ENCODE measurements at regions not wholly inside any gene's neighbourhood (a gene's known extent, or its start where the extent isn't known, plus 50 kb on each side); places are given as distances from the start of the nearest gene placed in this dataset.

- no peaks in the 10 kb centered on the region for H3K27me3 ChIP-seq
- H3K9ac ChIP-seq = no peak overlapping the region
- TF ChIP-seq Cebpa-rat (IDR thresholded peaks at IDR 0.05) = no peak
- no peak overlapping the region for H3K4me3 ChIP-seq
- H3K4me1 ChIP-seq = no peaks in the 10 kb centered on the region
- H3K4me2 ChIP-seq = no peak overlapping the region
- H4K20me1 ChIP-seq = no peaks in the 10 kb centered on the region
- no peaks in the 10 kb centered on the region for H3K9me3 ChIP-seq
- H3K36me3 ChIP-seq = no peaks in the 10 kb centered on the region
- H3K27ac ChIP-seq = no peak overlapping the region
These were observed 93.0 kb downstream of the ZNF518B start for GRCh38 chr4:10364194-10364593.

- Histone ChIP-seq H3K4me2 (no peak overlapping the region), H3K27me3 (no peaks in the 10 kb centered on the region), H4K20me1 (no peaks in the 10 kb centered on the region), H3K27ac (no peak overlapping the region), H3K4me1 (no peaks in the 10 kb centered on the region), H3K4me3 (no peak overlapping the region), H3K36me3 (no peaks in the 10 kb centered on the region), H3K9ac (no peak overlapping the region), H3K9me3 (no peaks in the 10 kb centered on the region)
- TF ChIP-seq Cebpa-rat (IDR thresholded peaks at IDR 0.05) = no peak
These were observed 102.5 kb downstream of the ZNF518B start for GRCh38 chr4:10354746-10355145.

- no peaks in the 10 kb centered on the region for H4K20me1 ChIP-seq
These were observed 103.0 kb downstream of the ZNF518B start for GRCh38 chr4:10354225-10354624.

DNA sequence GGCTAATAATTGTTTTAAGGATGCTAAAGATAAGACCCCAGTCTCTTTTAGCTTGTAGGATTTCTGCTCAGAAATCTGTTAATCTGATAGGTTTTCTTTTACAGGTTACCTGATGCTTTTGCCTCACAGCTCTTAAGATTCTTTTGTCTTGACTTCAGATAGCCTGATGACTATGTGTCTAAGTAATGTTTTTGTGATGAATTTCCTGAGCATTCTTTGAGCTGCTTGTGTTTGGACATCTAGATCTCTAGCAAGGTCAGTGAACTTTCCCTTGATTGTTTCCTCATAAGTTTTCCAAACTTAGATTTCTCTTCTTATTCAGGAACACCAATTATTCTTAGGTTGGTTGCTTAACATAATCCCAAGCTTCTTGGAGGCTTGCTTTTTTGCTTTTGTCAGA lies 104.1 kb downstream of the ZNF518B start:
- no peaks in the 10 kb centered on the region for H3K36me3 ChIP-seq
- no peaks in the 10 kb centered on the region for H4K20me1 ChIP-seq
- no peak overlapping the region for H3K9ac ChIP-seq
- no peaks in the 10 kb centered on the region for H3K9me3 ChIP-seq
- H3K27ac ChIP-seq = no peak overlapping the region
- no peaks in the 10 kb centered on the region for H3K4me1 ChIP-seq
- H3K27me3 ChIP-seq = no peaks in the 10 kb centered on the region
- H3K4me3 ChIP-seq = no peak overlapping the region
- TF ChIP-seq Cebpa-rat (IDR thresholded peaks at IDR 0.05) = no peak
- no peak overlapping the region for H3K4me2 ChIP-seq

More at GRCh38 chr4:10354225-10354624, 103.0 kb downstream of the ZNF518B start:
- Histone ChIP-seq H3K36me3 (no peaks in the 10 kb centered on the region), H3K4me2 (no peak overlapping the region), H3K4me3 (no peak overlapping the region), H3K9ac (no peak overlapping the region), H3K9me3 (no peaks in the 10 kb centered on the region), H3K4me1 (no peaks in the 10 kb centered on the region), H3K27ac (no peak overlapping the region), H3K27me3 (no peaks in the 10 kb centered on the region)
- TF ChIP-seq Cebpa-rat (IDR thresholded peaks at IDR 0.05) = no peak

GRCh38 chr4:10348241-10348640 lies 109.0 kb downstream of the ZNF518B start:
- TF ChIP-seq Cebpa-rat (IDR thresholded peaks at IDR 0.05) = no peak
- Histone ChIP-seq H3K4me1 (no peaks in the 10 kb centered on the region), H3K4me3 (no peak overlapping the region), H3K36me3 (no peaks in the 10 kb centered on the region), H4K20me1 (no peaks in the 10 kb centered on the region), H3K4me2 (no peak overlapping the region), H3K27ac (no peak overlapping the region), H3K9me3 (no peaks in the 10 kb centered on the region), H3K27me3 (no peaks in the 10 kb centered on the region), H3K9ac (no peak overlapping the region)

- Histone ChIP-seq H3K9ac (no peak overlapping the region), H3K36me3 (no peaks in the 10 kb centered on the region), H3K27me3 (no peaks in the 10 kb centered on the region), H3K4me1 (no peaks in the 10 kb centered on the region), H3K4me2 (no peak overlapping the region), H4K20me1 (no peaks in the 10 kb centered on the region), H3K4me3 (no peak overlapping the region), H3K9me3 (no peaks in the 10 kb centered on the region), H3K27ac (no peak overlapping the region)
- no peak for TF ChIP-seq Cebpa-rat (IDR thresholded peaks at IDR 0.05)
These were observed 109.4 kb downstream of the ZNF518B start for GRCh38 chr4:10347815-10348214.

- no peak for TF ChIP-seq Cebpa-rat (IDR thresholded peaks at IDR 0.05)
- H3K27ac ChIP-seq = no peak overlapping the region
- no peaks in the 10 kb centered on the region for H3K9me3 ChIP-seq
- H4K20me1 ChIP-seq = no peaks in the 10 kb centered on the region
- H3K9ac ChIP-seq = no peak overlapping the region
- no peak overlapping the region for H3K4me2 ChIP-seq
- no peaks in the 10 kb centered on the region for H3K4me1 ChIP-seq
- H3K4me3 ChIP-seq = no peak overlapping the region
- H3K27me3 ChIP-seq = no peaks in the 10 kb centered on the region
- no peaks in the 10 kb centered on the region for H3K36me3 ChIP-seq
These were observed 109.9 kb downstream of the ZNF518B start for GRCh38 chr4:10347281-10347795.

DNA sequence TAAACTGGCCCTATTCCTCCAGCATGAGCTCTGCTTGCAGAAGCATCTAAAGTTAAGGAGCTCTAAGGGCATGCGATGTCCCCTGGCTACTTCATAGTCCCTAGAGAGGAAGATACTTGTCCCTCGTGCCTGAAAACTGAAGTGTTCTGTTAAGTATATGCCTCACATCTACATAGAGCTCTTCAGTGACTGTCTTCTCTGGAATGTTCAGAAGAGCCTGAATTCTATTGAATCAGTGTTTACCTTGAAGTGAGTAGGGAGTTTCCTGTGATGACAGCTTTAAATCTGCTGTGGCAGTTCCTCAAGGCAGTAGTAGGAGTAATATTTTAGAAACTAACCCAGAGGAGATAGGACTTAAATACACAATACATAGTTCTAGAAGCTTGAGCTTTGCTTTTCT lies 111.2 kb downstream of the ZNF518B start:
- Histone ChIP-seq H3K4me2 (no peak overlapping the region), H3K27ac (no peak overlapping the region), H3K9ac (no peak overlapping the region), H3K27me3 (no peaks in the 10 kb centered on the region), H3K4me1 (no peaks in the 10 kb centered on the region), H3K9me3 (no peaks in the 10 kb centered on the region), H3K4me3 (no peak overlapping the region), H3K36me3 (no peaks in the 10 kb centered on the region), H4K20me1 (no peaks in the 10 kb centered on the region)
- no peak for TF ChIP-seq Cebpa-rat (IDR thresholded peaks at IDR 0.05)

DNA sequence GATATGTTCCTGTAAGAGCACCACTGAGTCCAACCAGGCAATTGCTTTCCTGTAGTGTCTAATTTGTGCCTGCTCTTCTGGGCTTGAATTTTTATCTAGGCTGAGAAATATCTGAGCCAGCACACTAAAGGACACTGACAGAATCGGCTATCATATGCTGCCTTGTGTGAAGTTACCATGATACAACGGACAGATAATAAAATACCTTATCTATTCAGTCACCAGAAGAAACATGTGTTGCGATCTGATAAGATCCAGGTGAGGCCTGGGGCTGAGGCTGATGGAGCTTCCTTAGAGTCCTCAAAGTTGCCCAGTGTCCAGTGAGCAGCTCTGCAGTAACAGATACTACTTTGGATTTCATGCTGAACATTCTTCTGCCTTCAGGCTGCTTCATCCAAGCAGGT lies 111.8 kb downstream of the ZNF518B start:
- Histone ChIP-seq H3K4me2 (no peak overlapping the region), H3K9ac (no peak overlapping the region), H3K27ac (no peak overlapping the region), H3K4me3 (no peak overlapping the region), H3K9me3 (no peaks in the 10 kb centered on the region), H3K36me3 (no peaks in the 10 kb centered on the region), H3K4me1 (no peaks in the 10 kb centered on the region), H4K20me1 (no peaks in the 10 kb centered on the region), H3K27me3 (no peaks in the 10 kb centered on the region)
- TF ChIP-seq Cebpa-rat (IDR thresholded peaks at IDR 0.05) = no peak

DNA sequence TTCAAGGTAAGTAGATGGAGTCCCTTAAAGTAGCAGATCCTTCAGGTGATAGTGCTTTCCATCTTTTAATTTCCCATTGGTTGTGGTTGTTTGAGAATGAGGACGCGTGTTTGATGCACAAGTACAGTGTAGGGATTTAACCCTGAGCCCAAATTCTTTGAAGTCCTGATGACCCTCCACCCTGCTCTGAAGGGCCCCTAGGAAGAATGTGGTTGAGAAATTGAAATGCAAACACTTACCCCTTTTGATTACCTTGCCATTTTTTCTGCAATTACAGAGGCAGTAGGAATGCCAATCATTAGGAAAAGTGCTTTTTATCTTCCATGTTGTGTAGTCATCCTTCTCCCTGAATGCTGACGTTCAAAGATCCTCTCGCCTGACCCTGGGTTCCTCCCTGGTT lies 112.4 kb downstream of the ZNF518B start:
- no peak for TF ChIP-seq Cebpa-rat (IDR thresholded peaks at IDR 0.05)
- no peak overlapping the region for H3K9ac ChIP-seq
- no peaks in the 10 kb centered on the region for H4K20me1 ChIP-seq
- no peaks in the 10 kb centered on the region for H3K4me1 ChIP-seq
- no peaks in the 10 kb centered on the region for H3K9me3 ChIP-seq
- no peak overlapping the region for H3K4me3 ChIP-seq
- no peak overlapping the region for H3K27ac ChIP-seq
- H3K36me3 ChIP-seq = no peaks in the 10 kb centered on the region
- no peaks in the 10 kb centered on the region for H3K27me3 ChIP-seq
- no peak overlapping the region for H3K4me2 ChIP-seq

GRCh38 chr4:10343656-10344055 lies 113.6 kb downstream of the ZNF518B start:
- no peaks in the 10 kb centered on the region for H3K27me3 ChIP-seq

More at GRCh38 chr4:10343656-10344055, 113.6 kb downstream of the ZNF518B start:
- H3K27ac ChIP-seq = no peak overlapping the region
- no peak overlapping the region for H3K9ac ChIP-seq
- no peaks in the 10 kb centered on the region for H4K20me1 ChIP-seq
- no peak overlapping the region for H3K4me2 ChIP-seq
- H3K4me1 ChIP-seq = no peaks in the 10 kb centered on the region
- TF ChIP-seq Cebpa-rat (IDR thresholded peaks at IDR 0.05) = no peak
- no peaks in the 10 kb centered on the region for H3K9me3 ChIP-seq
- H3K36me3 ChIP-seq = no peaks in the 10 kb centered on the region
- no peak overlapping the region for H3K4me3 ChIP-seq

All from BLaER1 (cell line).